H9 (cell line): ENCODE measurements at regions not wholly inside any gene's neighbourhood (a gene's known extent, or its start where the extent isn't known, plus 50 kb on each side); places are given as distances from the start of the nearest gene placed in this dataset.

Experiments
- DNase-seq: peaks from one replicate; pipeline ENCODE4 v3.0.0-alpha.2; 2017
- H2AFZ ChIP-seq: one replicate; pipeline ENCODE4 v1.6.1; 2013; ENCODE audit warnings: mild to moderate bottlenecking, low read length, control low read depth, moderate library complexity
- H2AK5ac ChIP-seq: 2 replicates; pipeline ENCODE4 v1.6.1; 2013; ENCODE audit warnings: low read length, control low read depth, mixed read lengths; ENCODE audit not compliant: insufficient read length
- H2BK120ac ChIP-seq: one replicate; pipeline ENCODE4 v1.6.1; 2013; ENCODE audit warnings: low read depth, mild to moderate bottlenecking, low read length, control low read depth, inconsistent platforms; ENCODE audit not compliant: poor library complexity, severe bottlenecking
- H2BK12ac ChIP-seq: 2 replicates; pipeline ENCODE4 v1.6.1; 2013; ENCODE audit warnings: low read length, control low read depth, mixed read lengths, low read depth; ENCODE audit not compliant: insufficient read length
- H2BK15ac ChIP-seq: 2 replicates; pipeline ENCODE4 v1.6.1; 2013; ENCODE audit warnings: low read depth, low read length, control low read depth
- H2BK20ac ChIP-seq: one replicate; pipeline ENCODE4 v1.6.1; 2013; ENCODE audit warnings: low read depth, mild to moderate bottlenecking, low read length, control low read depth, inconsistent platforms; ENCODE audit not compliant: poor library complexity, severe bottlenecking
- H2BK5ac ChIP-seq: 2 replicates; pipeline ENCODE4 v1.6.1; 2013; ENCODE audit warnings: low read length, control low read depth, mixed read lengths; ENCODE audit not compliant: insufficient read length
- H3K14ac ChIP-seq: 2 replicates; pipeline ENCODE4 v1.6.1; 2013; ENCODE audit warnings: low read length, control low read depth; ENCODE audit not compliant: insufficient read depth
- H3K18ac ChIP-seq: 2 replicates; pipeline ENCODE4 v1.6.1; 2013; ENCODE audit warnings: low read depth, mild to moderate bottlenecking, mixed read lengths, low read length, control low read depth; ENCODE audit not compliant: insufficient read length
- H3K23ac ChIP-seq: 2 replicates; pipeline ENCODE4 v1.6.1; 2013; ENCODE audit warnings: low read length, control low read depth, mixed read lengths, low read depth; ENCODE audit not compliant: insufficient read length
- H3K23me2 ChIP-seq: 2 replicates; pipeline ENCODE4 v1.6.1; 2013; ENCODE audit warnings: low read depth, mild to moderate bottlenecking, mixed read lengths, low read length, control low read depth; ENCODE audit not compliant: insufficient read length, poor library complexity, severe bottlenecking
- H3K27ac ChIP-seq: 2 replicates; pipeline ENCODE4 v1.5.1; 2013; ENCODE audit warnings: low read length, control low read depth, mixed read lengths, low read depth; ENCODE audit not compliant: insufficient read length
- H3K27me3 ChIP-seq: 2 replicates; pipeline ENCODE4 v1.6.1; 2013; ENCODE audit warnings: low read length, control low read depth, inconsistent platforms; ENCODE audit not compliant: insufficient read depth
- H3K4ac ChIP-seq: 2 replicates; pipeline ENCODE4 v1.6.1; 2013; ENCODE audit warnings: low read depth, mild to moderate bottlenecking, control low read depth, inconsistent platforms, low read length, moderate library complexity
- H3K4me1 ChIP-seq: 2 replicates; pipeline ENCODE4 v1.6.1; 2013; ENCODE audit warnings: low read length, control low read depth, inconsistent platforms; ENCODE audit not compliant: insufficient read depth
- H3K4me2 ChIP-seq: 2 replicates; pipeline ENCODE4 v1.6.1; 2013; ENCODE audit warnings: low read length, control low read depth, mixed read lengths; ENCODE audit not compliant: insufficient read length, insufficient read depth
- H3K56ac ChIP-seq: 2 replicates; pipeline ENCODE4 v1.6.1; 2013; ENCODE audit warnings: low read depth, mild to moderate bottlenecking, mixed read lengths, low read length, control low read depth; ENCODE audit not compliant: insufficient read length
- H3K79me1 ChIP-seq: 2 replicates; pipeline ENCODE4 v1.6.1; 2013; ENCODE audit warnings: low read depth, mild to moderate bottlenecking, moderate library complexity, low read length, control low read depth, inconsistent platforms; ENCODE audit not compliant: insufficient read depth, poor library complexity, severe bottlenecking
- H3K79me2 ChIP-seq: 2 replicates; pipeline ENCODE4 v1.6.1; 2013; ENCODE audit warnings: low read length, control low read depth, inconsistent platforms; ENCODE audit not compliant: insufficient read depth
- H3K9ac ChIP-seq: 2 replicates; pipeline ENCODE4 v1.6.1; 2013; ENCODE audit warnings: low read length, control low read depth, mixed read lengths; ENCODE audit not compliant: insufficient read length; ENCODE audit errors: extremely low read depth
- H3K9me3 ChIP-seq: one replicate; pipeline ENCODE4 v1.6.1; 2013; ENCODE audit warnings: low read depth, low read length, inconsistent platforms; ENCODE audit not compliant: control insufficient read depth
- H3T11ph ChIP-seq: one replicate; pipeline ENCODE4 v1.6.1; 2013; ENCODE audit warnings: mild to moderate bottlenecking, low read length, control low read depth, inconsistent platforms
- H4K20me1 ChIP-seq: one replicate; pipeline ENCODE4 v1.6.1; 2013; ENCODE audit not compliant: control insufficient read depth, insufficient read length, insufficient read depth
- H4K5ac ChIP-seq: 2 replicates; pipeline ENCODE4 v1.6.1; 2013; ENCODE audit warnings: low read depth, mild to moderate bottlenecking, mixed read lengths, low read length, control low read depth; ENCODE audit not compliant: insufficient read length
- H4K8ac ChIP-seq: replicated peaks from 2 replicates; pipeline ENCODE4 v1.6.1; 2013; ENCODE audit warnings: low read length, control low read depth, mixed read lengths, low read depth; ENCODE audit not compliant: insufficient read length
- H4K91ac ChIP-seq: 2 replicates; pipeline ENCODE4 v1.6.1; 2013; ENCODE audit warnings: low read depth, mild to moderate bottlenecking, moderate library complexity, mixed read lengths, low read length, control low read depth; ENCODE audit not compliant: insufficient read length
- H3K27ac Mint-ChIP-seq, 3 experiments: 2 replicates in 2 of 3; 3 replicates in 1 of 3; pipeline ENCODE4 v1.8.0; 2020 to 2021; ENCODE audit warnings: mixed read lengths in 3 of 3, mild to moderate bottlenecking in 1 of 3, moderate library complexity in 1 of 3
- H3K27me3 Mint-ChIP-seq: 2 replicates; pipeline ENCODE4 v1.8.0; 2021; ENCODE audit warnings: low read depth, mild to moderate bottlenecking, moderate library complexity, mixed read lengths
- H3K36me3 Mint-ChIP-seq, 3 experiments: 2 replicates in 2 of 3; 3 replicates in 1 of 3; pipeline ENCODE4 v1.8.0; 2020 to 2021; ENCODE audit warnings: low read depth in 3 of 3, mixed read lengths in 3 of 3; ENCODE audit not compliant: insufficient read depth in 1 of 3
- H3K4me1 Mint-ChIP-seq, 2 experiments: 2 replicates each; pipeline ENCODE4 v1.8.0; 2020; ENCODE audit warnings: mixed read lengths in 2 of 2
- H3K4me3 Mint-ChIP-seq, 2 experiments: 2 replicates in 1 of 2; 3 replicates in 1 of 2; pipeline ENCODE4 v1.8.0; 2020 to 2021; ENCODE audit warnings: mild to moderate bottlenecking in 2 of 2, mixed read lengths in 2 of 2, moderate library complexity in 1 of 2
- H3K9me3 Mint-ChIP-seq, 2 experiments: 2 replicates in 1 of 2; 3 replicates in 1 of 2; pipeline ENCODE4 v1.8.0; 2020; ENCODE audit warnings: mild to moderate bottlenecking in 2 of 2, mixed read lengths in 2 of 2, moderate library complexity in 1 of 2
- WGBS: extraction: QIAGEN DNeasy Blood & Tissue Kit; methylation state at CpG from one replicate; pipeline ENCODE4 v1.1.7; 2013; ENCODE audit warnings: missing lambda C conversion rate, low lambda C conversion rate, mixed read lengths; ENCODE audit not compliant: insufficient read length; ENCODE audit errors: extremely low coverage; 5-methylcytosine and 5-hydroxymethylcytosine counted together
- TF ChIP-seq, protein P1 (sequence below): fragments of 200-600 bp; sonication (generic); conservative IDR thresholded peaks from 3 replicates; pipeline ENCODE4 v1.8.0; 2021; ENCODE audit warnings: antibody characterized with exemption, mild to moderate bottlenecking

DNA sequence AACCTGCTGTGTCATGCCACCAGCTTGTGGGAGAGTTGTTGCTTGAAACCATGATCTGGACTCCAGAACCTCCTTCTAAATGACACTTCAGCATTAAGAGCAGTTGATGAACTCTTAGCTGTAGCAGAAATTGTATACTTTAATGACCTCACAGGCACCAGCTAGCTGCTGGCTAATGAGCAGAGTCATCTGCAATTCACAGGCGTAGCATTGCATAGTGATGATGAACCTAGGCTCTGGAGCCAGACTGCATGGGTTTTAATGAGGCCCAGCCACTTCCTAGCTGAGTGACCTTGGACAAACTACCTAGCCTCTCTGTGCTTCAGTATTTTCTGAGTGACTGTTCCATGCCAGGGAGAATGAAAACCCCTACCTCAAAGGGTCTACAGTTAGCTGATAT is 407.1 kb downstream of the LMO4 start:
- H2BK15ac ChIP-seq: no peak overlapping the region
- TF ChIP-seq, protein P1, sequence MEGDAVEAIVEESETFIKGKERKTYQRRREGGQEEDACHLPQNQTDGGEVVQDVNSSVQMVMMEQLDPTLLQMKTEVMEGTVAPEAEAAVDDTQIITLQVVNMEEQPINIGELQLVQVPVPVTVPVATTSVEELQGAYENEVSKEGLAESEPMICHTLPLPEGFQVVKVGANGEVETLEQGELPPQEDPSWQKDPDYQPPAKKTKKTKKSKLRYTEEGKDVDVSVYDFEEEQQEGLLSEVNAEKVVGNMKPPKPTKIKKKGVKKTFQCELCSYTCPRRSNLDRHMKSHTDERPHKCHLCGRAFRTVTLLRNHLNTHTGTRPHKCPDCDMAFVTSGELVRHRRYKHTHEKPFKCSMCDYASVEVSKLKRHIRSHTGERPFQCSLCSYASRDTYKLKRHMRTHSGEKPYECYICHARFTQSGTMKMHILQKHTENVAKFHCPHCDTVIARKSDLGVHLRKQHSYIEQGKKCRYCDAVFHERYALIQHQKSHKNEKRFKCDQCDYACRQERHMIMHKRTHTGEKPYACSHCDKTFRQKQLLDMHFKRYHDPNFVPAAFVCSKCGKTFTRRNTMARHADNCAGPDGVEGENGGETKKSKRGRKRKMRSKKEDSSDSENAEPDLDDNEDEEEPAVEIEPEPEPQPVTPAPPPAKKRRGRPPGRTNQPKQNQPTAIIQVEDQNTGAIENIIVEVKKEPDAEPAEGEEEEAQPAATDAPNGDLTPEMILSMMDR: no peak
- H3T11ph ChIP-seq: no peak overlapping the region
- H3K56ac ChIP-seq: no peak overlapping the region
- WGBS: no CpG with 5 or more reads among the region's 1 CpG
- no peaks in the 10 kb centered on the region for H3K79me1 ChIP-seq
- H3K9me3 Mint-ChIP-seq: no peaks in the 10 kb centered on the region
- no peak overlapping the region for H4K5ac ChIP-seq
- no peak overlapping the region for H2BK20ac ChIP-seq
- H3K14ac ChIP-seq: no peak overlapping the region
- H3K27ac ChIP-seq: no peak overlapping the region
- H3K4me2 ChIP-seq: no peak overlapping the region
- no peaks in the 10 kb centered on the region for H3K27me3 Mint-ChIP-seq
- no peak overlapping the region for H3K4me3 Mint-ChIP-seq
- peaks cover 0 to 4% (median 0%) of the 10 kb centered on the region in 3 experiments; a peak in 2 of 7 replicates for H3K36me3 Mint-ChIP-seq
- no peak overlapping the region for H2AK5ac ChIP-seq
- no peak overlapping the region for H4K91ac ChIP-seq
- H2BK12ac ChIP-seq: no peak overlapping the region
- no peak overlapping the region for H3K23ac ChIP-seq
- H2AFZ ChIP-seq: no peak overlapping the region
- no peak overlapping the region for H2BK120ac ChIP-seq
- H3K79me2 ChIP-seq: no peaks in the 10 kb centered on the region
- no peak overlapping the region for H3K9ac ChIP-seq
- no peaks in the 10 kb centered on the region for H3K4me1 ChIP-seq
- no peak overlapping the region for H3K4ac ChIP-seq
- H3K4me1 Mint-ChIP-seq: 0 out of 4 replicates have a peak, but pooled peaks cover 0 to 3% of the 10 kb centered on the region in 2 experiments
- H4K8ac ChIP-seq: no peak overlapping the region
- H3K23me2 ChIP-seq: no peaks in the 10 kb centered on the region
- no peaks in the 10 kb centered on the region for H4K20me1 ChIP-seq
- H3K9me3 ChIP-seq: no peaks in the 10 kb centered on the region
- DNase-seq: no peak
- H3K27ac Mint-ChIP-seq: no peak overlapping the region
- no peaks in the 10 kb centered on the region for H3K27me3 ChIP-seq
- H2BK5ac ChIP-seq: no peak overlapping the region
- H3K18ac ChIP-seq: no peak overlapping the region
